HG02763 (cell line): ENCODE measurements at regions not wholly inside any gene's neighbourhood (a gene's known extent, or its start where the extent isn't known, plus 50 kb on each side); places are given as distances from the start of the nearest gene placed in this dataset.
"Not testable (repeated sequence)": the region's sequence is repeated elsewhere in the genome, so short reads cannot be mapped to it uniquely, and the experiment has no call there.

ENCODE experiments used
- ATAC-seq: cut with Tn5 transposase; IDR thresholded peaks from one replicate; pipeline ENCODE4 v1.9.1; 2021; ENCODE audit warnings: mild to moderate bottlenecking, moderate library complexity; ENCODE audit not compliant: unreplicated experiment

- ATAC-seq, result no peak
These were observed 175.6 kb upstream of the TLE4 start for GRCh38 chr9:79396168-79396567.

- ATAC-seq, result no peak
These were observed 168.3 kb upstream of the TLE4 start for GRCh38 chr9:79403495-79403894.

GRCh38 chr9:79408200-79408599 is 163.6 kb upstream of the TLE4 start:
- ATAC-seq, result no peak

- no peak for ATAC-seq
These were observed 163.1 kb upstream of the TLE4 start for GRCh38 chr9:79408617-79409016.

GRCh38 chr9:79409182-79409823 is 162.5 kb upstream of the TLE4 start:
- ATAC-seq, result no peak

GRCh38 chr9:79425840-79426239 is 145.9 kb upstream of the TLE4 start:
- ATAC-seq, result no peak

- no peak for ATAC-seq
These were observed 143.3 kb upstream of the TLE4 start for GRCh38 chr9:79428422-79428821.

- ATAC-seq, result no peak
These were observed 141.1 kb upstream of the TLE4 start for GRCh38 chr9:79430619-79431018.

GRCh38 chr9:79431019-79431679 is 140.6 kb upstream of the TLE4 start:
- ATAC-seq, result no peak

GRCh38 chr9:79432485-79432884 is 139.3 kb upstream of the TLE4 start:
- no peak for ATAC-seq

- ATAC-seq, result no peak
These were observed 138.1 kb upstream of the TLE4 start for GRCh38 chr9:79433703-79434102.

- not testable (repeated sequence) for ATAC-seq
These were observed 132.5 kb upstream of the TLE4 start for GRCh38 chr9:79439221-79439620.

GRCh38 chr9:79446523-79447307 is 125.0 kb upstream of the TLE4 start:
- ATAC-seq, result no peak

GRCh38 chr9:79447308-79447605 is 124.5 kb upstream of the TLE4 start:
- no peak for ATAC-seq

GRCh38 chr9:79447762-79448161 is 124.0 kb upstream of the TLE4 start:
- ATAC-seq, result no peak

GRCh38 chr9:79452265-79452664 is 119.5 kb upstream of the TLE4 start:
- ATAC-seq, result no peak

- ATAC-seq, result no peak
These were observed 110.1 kb upstream of the TLE4 start for GRCh38 chr9:79461712-79462111.

GRCh38 chr9:79465156-79465555 is 106.6 kb upstream of the TLE4 start:
- ATAC-seq, result no peak

GRCh38 chr9:79469164-79469563 is 102.6 kb upstream of the TLE4 start:
- no peak for ATAC-seq

GRCh38 chr9:79470954-79471353 is 100.8 kb upstream of the TLE4 start:
- ATAC-seq, result no peak

- no peak for ATAC-seq
These were observed 99.9 kb upstream of the TLE4 start for GRCh38 chr9:79471580-79472543.
